Left lung (tissue), 4 donors: ENCODE measurements at regions not wholly inside any gene's neighbourhood (a gene's known extent, or its start where the extent isn't known, plus 50 kb on each side); places are given as distances from the start of the nearest gene placed in this dataset.

Experiments used
- ATAC-seq: fragments of 200-7000 bp; cut with Tn5 transposase; one replicate; pipeline ENCODE4 v1.9.1; 2020; ENCODE audit warnings: moderate library complexity
- DNase-seq, 4 donors: peaks; one replicate each; pipeline ENCODE4 v3.0.0-alpha.2; 2013 to 2020
- H3K27ac ChIP-seq, 2 donors: fragments of 200-600 bp; sonication (generic) in 1 of 2; one replicate each; pipeline versions ENCODE4 v1.5.0 to v1.8.0; 2020 to 2021
- H3K27me3 ChIP-seq, 2 donors: fragments of 200-600 bp; sonication (generic) in 1 of 2; one replicate each; pipeline versions ENCODE4 v1.5.0 to v1.8.0; 2020 to 2021
- H3K36me3 ChIP-seq, 2 donors: fragments of 200-600 bp; sonication (generic) in 1 of 2; one replicate each; pipeline versions ENCODE4 v1.5.0 to v1.8.0; 2020 to 2021
- H3K4me1 ChIP-seq, 2 donors: fragments of 200-600 bp; one replicate each; pipeline ENCODE4 v1.8.0; 2021
- H3K4me3 ChIP-seq, 2 donors: fragments of 200-600 bp; sonication (generic) in 1 of 2; one replicate each; pipeline versions ENCODE4 v1.5.0 to v1.8.0; 2020 to 2021; ENCODE audit warnings: mild to moderate bottlenecking in 1 of 2
- H3K9me3 ChIP-seq, 2 donors: fragments of 200-600 bp; sonication (generic) in 1 of 2; one replicate each; pipeline versions ENCODE4 v1.5.0 to v1.8.0; 2020 to 2021
- CTCF ChIP-seq, 2 donors: fragments of 200-600 bp; sonication (generic) in 1 of 2; IDR thresholded peaks; one replicate each; pipeline versions ENCODE4 v1.5.0 to v1.8.0; 2021; ENCODE audit warnings: antibody characterized with exemption in 2 of 2
- intact Hi-C, 2 donors: fragments of 100-400 bp; cut with DNase I; formaldehyde crosslinking; loops; one replicate each; pipeline versions ENCODE4 v1.11.2 to v1.14.2; 2022
- donor health status: DM: no; HTN: yes; CAD: no.
- donor health status: DM: no; HTN: no; CAD: no.

- no peak for TF ChIP-seq CTCF (IDR thresholded peaks at IDR 0.05)
- DNase-seq (no peak), ATAC-seq (no peak)
- Histone ChIP-seq H3K36me3 (no peaks in the 10 kb centered on the region), H3K4me3 (no peak overlapping the region), H3K9me3 (peaks cover 0 to 29% of the 10 kb centered on the region in 2 donors), H3K27ac (no peak overlapping the region), H3K4me1 (no peaks in the 10 kb centered on the region), H3K27me3 (no peaks in the 10 kb centered on the region)
- intact Hi-C loops, result no loop called here
These were observed 737.8 kb upstream of the INTU start for GRCh38 chr4:126894963-126895362.

- no peak for DNase-seq
- no peak for ATAC-seq
- Histone ChIP-seq H3K4me3 (no peak overlapping the region), H3K27me3 (no peaks in the 10 kb centered on the region), H3K27ac (no peak overlapping the region), H3K4me1 (no peaks in the 10 kb centered on the region), H3K36me3 (no peaks in the 10 kb centered on the region), H3K9me3 (peaks cover 0 to 29% of the 10 kb centered on the region in 2 donors)
- no peak for TF ChIP-seq CTCF (IDR thresholded peaks at IDR 0.05)
- intact Hi-C loops, result no loop called here
These were observed 736.7 kb upstream of the INTU start for GRCh38 chr4:126895988-126896570.

- no peak for DNase-seq
- Histone ChIP-seq H3K36me3 (no peaks in the 10 kb centered on the region), H3K27ac (no peak overlapping the region), H3K27me3 (no peaks in the 10 kb centered on the region), H3K4me3 (no peak overlapping the region), H3K4me1 (no peaks in the 10 kb centered on the region), H3K9me3 (peaks cover 0 to 29% of the 10 kb centered on the region in 2 donors)
- no peak for ATAC-seq
- no peak for TF ChIP-seq CTCF (IDR thresholded peaks at IDR 0.05)
- intact Hi-C loops, result no loop called here
These were observed 735.7 kb upstream of the INTU start for GRCh38 chr4:126897038-126897437.

GRCh38 chr4:126898815-126899214 lies 733.9 kb upstream of the INTU start:
- Histone ChIP-seq H3K4me1 (no peaks in the 10 kb centered on the region), H3K27me3 (no peaks in the 10 kb centered on the region), H3K27ac (peak overlapping the region in 1 of 2 donors; percentile 13), H3K4me3 (no peak overlapping the region), H3K36me3 (no peaks in the 10 kb centered on the region), H3K9me3 (peaks cover 0 to 29% of the 10 kb centered on the region in 2 donors)
- TF ChIP-seq CTCF (IDR thresholded peaks at IDR 0.05), result no peak
- intact Hi-C loops, result no loop called here
- DNase-seq (no peak), ATAC-seq (no peak)

GRCh38 chr4:126899331-126899801 lies 733.4 kb upstream of the INTU start:
- Histone ChIP-seq H3K4me1 (no peaks in the 10 kb centered on the region), H3K9me3 (peaks cover 0 to 26% of the 10 kb centered on the region in 2 donors), H3K4me3 (no peak overlapping the region), H3K36me3 (no peaks in the 10 kb centered on the region), H3K27me3 (no peaks in the 10 kb centered on the region), H3K27ac (peak overlapping the region in 1 of 2 donors; percentile 13)
- no peak for TF ChIP-seq CTCF (IDR thresholded peaks at IDR 0.05)
- DNase-seq, result peak in 2 of 4 donors; percentile 41 to 50
- ATAC-seq, result peak; percentile 88
- intact Hi-C loops, result no loop called here
